ENCODE measurements at regions not wholly inside any gene's neighbourhood (a gene's known extent, or its start where the extent isn't known, plus 50 kb on each side); places are given as distances from the start of the nearest gene placed in this dataset.

GRCh38 chr7:26042237-26042636 lies 109.8 kb upstream of the NFE2L3 start:
- TF ChIP-seq POLR2A (IDR thresholded peaks at IDR 0.05) (no peak), CTCF (IDR thresholded peaks at IDR 0.05) (no peak)
